Naive B cell (primary cell): ENCODE measurements at regions not wholly inside any gene's neighbourhood (a gene's known extent, or its start where the extent isn't known, plus 50 kb on each side); places are given as distances from the start of the nearest gene placed in this dataset.
A peak's percentile ranks its signal among the peaks of the same experiment; 100 is the strongest.
"Not testable (repeated sequence)": the region's sequence is repeated elsewhere in the genome, so short reads cannot be mapped to it uniquely, and the experiment has no call there.

Experiments used
- ATAC-seq, 2 donors: fragments of 150-1000 bp; cut with Tn5 transposase; 2 replicates each; pipeline ENCODE4 v1.10.0; 2021; ENCODE audit warnings: low read depth in 2 of 2, mild to moderate bottlenecking in 2 of 2, moderate library complexity in 2 of 2
- DNase-seq: peaks from one replicate; pipeline ENCODE4 v3.0.0; 2022
- H3K27ac Mint-ChIP-seq, 6 donors: one replicate each; pipeline ENCODE4 v1.8.0; 2020 to 2022; ENCODE audit warnings: mild to moderate bottlenecking in 6 of 6, mixed read lengths in 6 of 6, moderate library complexity in 5 of 6, inconsistent platforms in 2 of 6
- H3K27me3 Mint-ChIP-seq, 3 donors: one replicate each; pipeline ENCODE4 v1.8.0; 2021 to 2022; ENCODE audit warnings: mixed read lengths in 3 of 3, mild to moderate bottlenecking in 1 of 3
- H3K36me3 Mint-ChIP-seq, 2 donors: one replicate each; pipeline ENCODE4 v1.8.0; 2020 to 2022; ENCODE audit warnings: mixed read lengths in 2 of 2, inconsistent platforms in 1 of 2, mild to moderate bottlenecking in 1 of 2
- H3K4me1 Mint-ChIP-seq, 3 donors: one replicate each; pipeline ENCODE4 v1.8.0; 2020 to 2022; ENCODE audit warnings: mixed read lengths in 3 of 3, inconsistent platforms in 1 of 3, mild to moderate bottlenecking in 1 of 3, moderate library complexity in 1 of 3
- H3K4me3 Mint-ChIP-seq, 8 donors: one replicate each; pipeline ENCODE4 v1.8.0; 2020 to 2022; ENCODE audit warnings: mild to moderate bottlenecking in 8 of 8, mixed read lengths in 8 of 8, moderate library complexity in 8 of 8, inconsistent platforms in 2 of 8
- H3K9me3 Mint-ChIP-seq, 7 donors: one replicate each; pipeline ENCODE4 v1.8.0; 2020 to 2022; ENCODE audit warnings: mixed read lengths in 7 of 7, mild to moderate bottlenecking in 5 of 7, inconsistent platforms in 2 of 7, moderate library complexity in 1 of 7

GRCh38 chr18:39326772-39327171 is 1761.2 kb upstream of the CELF4 start:
- DNase-seq (no peak), ATAC-seq (no peak)
- no peaks in the 10 kb centered on the region for H3K36me3 Mint-ChIP-seq
- no peak overlapping the region for H3K4me3 Mint-ChIP-seq
- H3K4me1 Mint-ChIP-seq, result no peaks in the 10 kb centered on the region
- H3K9me3 Mint-ChIP-seq, result peaks cover 0 to 2% (median 0%) of the 10 kb centered on the region in 7 donors
- no peak overlapping the region for H3K27ac Mint-ChIP-seq
- H3K27me3 Mint-ChIP-seq, result no peaks in the 10 kb centered on the region

GRCh38 chr18:39325973-39326372 is 1760.4 kb upstream of the CELF4 start:
- Mint-ChIP-seq H3K36me3 (no peaks in the 10 kb centered on the region), H3K4me1 (no peaks in the 10 kb centered on the region), H3K27me3 (no peaks in the 10 kb centered on the region), H3K4me3 (no peak overlapping the region), H3K9me3 (peaks cover 0 to 2% (median 0%) of the 10 kb centered on the region in 7 donors), H3K27ac (no peak overlapping the region)
- no peak for ATAC-seq
- DNase-seq, result no peak

- DNase-seq, result no peak
- Mint-ChIP-seq H3K36me3 (no peaks in the 10 kb centered on the region), H3K4me3 (no peak overlapping the region), H3K9me3 (no peaks in the 10 kb centered on the region), H3K27ac (no peak overlapping the region), H3K4me1 (no peaks in the 10 kb centered on the region), H3K27me3 (no peaks in the 10 kb centered on the region)
- ATAC-seq, result no peak
These were observed 1753.5 kb upstream of the CELF4 start for GRCh38 chr18:39319141-39319540.

DNA sequence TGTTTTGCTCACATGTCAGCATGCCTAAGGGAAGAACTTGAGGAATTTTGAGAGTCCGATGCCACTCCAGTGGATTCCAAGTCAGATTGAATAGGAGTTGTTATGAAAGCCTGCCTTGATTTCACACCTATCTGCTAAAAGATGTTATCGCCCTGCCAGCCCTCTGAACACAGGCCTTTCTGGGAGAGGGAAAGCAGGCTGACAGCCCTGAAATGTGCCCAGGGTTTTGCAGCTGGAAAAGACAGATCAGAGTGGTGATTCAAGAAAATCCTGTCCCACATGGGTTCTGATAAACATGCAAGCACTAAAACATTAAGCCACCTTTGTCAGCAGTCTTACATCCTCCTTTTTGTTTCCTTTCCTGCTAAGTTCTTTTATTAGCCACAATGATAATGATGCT is 1752.9 kb upstream of the CELF4 start:
- Mint-ChIP-seq H3K27ac (no peak overlapping the region), H3K4me1 (no peaks in the 10 kb centered on the region), H3K27me3 (no peaks in the 10 kb centered on the region), H3K4me3 (no peak overlapping the region), H3K9me3 (no peaks in the 10 kb centered on the region), H3K36me3 (no peaks in the 10 kb centered on the region)
- DNase-seq (no peak), ATAC-seq (no peak)

- ATAC-seq (peak in 1 of 2 donors; percentile 25), DNase-seq (no peak)
- Mint-ChIP-seq H3K4me1 (no peaks in the 10 kb centered on the region), H3K4me3 (no peak overlapping the region), H3K27ac (no peak overlapping the region), H3K9me3 (no peaks in the 10 kb centered on the region), H3K27me3 (no peaks in the 10 kb centered on the region), H3K36me3 (no peaks in the 10 kb centered on the region)
These were observed 1752.4 kb upstream of the CELF4 start for GRCh38 chr18:39318008-39318407.

DNA sequence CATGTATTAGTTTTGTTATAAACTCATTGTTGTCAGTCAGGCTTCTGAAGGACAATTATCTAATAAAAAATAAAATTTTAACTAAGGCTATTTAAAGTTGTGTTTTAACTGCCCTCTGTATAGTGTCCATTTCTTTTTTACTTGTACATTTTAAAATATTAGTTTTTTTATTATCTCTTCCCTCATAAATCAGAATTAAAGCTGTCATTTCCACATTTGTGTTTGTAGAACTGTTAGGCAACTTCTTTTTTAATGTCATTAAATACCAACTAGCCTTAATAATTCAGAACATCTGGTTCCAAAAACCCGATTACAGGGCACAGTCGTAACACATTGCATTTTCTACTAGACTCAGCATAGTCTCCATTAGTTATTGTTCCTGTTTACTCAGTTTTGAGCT is 1749.0 kb upstream of the CELF4 start:
- H3K4me1 Mint-ChIP-seq, result no peaks in the 10 kb centered on the region

DNA sequence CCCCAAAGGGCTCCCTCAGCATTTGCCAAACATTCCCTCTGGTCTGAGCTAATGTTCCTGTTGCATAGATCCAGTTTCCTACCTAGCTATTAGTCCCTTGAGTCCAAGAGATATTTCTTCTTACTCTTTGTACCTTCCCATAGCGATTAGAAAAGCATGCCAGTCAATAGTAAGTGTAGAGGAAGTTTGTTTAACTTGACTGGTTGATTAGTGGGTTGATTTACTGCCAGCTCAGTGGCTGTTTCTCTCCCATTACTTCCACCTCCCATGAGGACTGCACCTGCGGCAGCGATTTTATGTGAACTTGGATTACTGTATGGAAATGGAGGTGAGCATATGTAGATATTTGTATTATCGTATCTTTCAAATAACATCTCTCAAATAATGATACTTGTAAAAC is 1748.4 kb upstream of the CELF4 start:
- Mint-ChIP-seq H3K9me3 (peaks cover 0 to 9% (median 0%) of the 10 kb centered on the region in 7 donors), H3K27me3 (no peaks in the 10 kb centered on the region), H3K36me3 (no peaks in the 10 kb centered on the region), H3K4me3 (no peak overlapping the region), H3K4me1 (no peaks in the 10 kb centered on the region), H3K27ac (no peak overlapping the region)
- no peak for ATAC-seq
- no peak for DNase-seq

More for the DNA sequence above, 1749.0 kb upstream of the CELF4 start:
- DNase-seq, result no peak
- Mint-ChIP-seq H3K27me3 (no peaks in the 10 kb centered on the region), H3K4me3 (no peak overlapping the region), H3K27ac (no peak overlapping the region), H3K36me3 (no peaks in the 10 kb centered on the region), H3K9me3 (peaks cover 0 to 9% (median 0%) of the 10 kb centered on the region in 7 donors)
- no peak for ATAC-seq

GRCh38 chr18:39311111-39311712 is 1745.6 kb upstream of the CELF4 start:
- H3K36me3 Mint-ChIP-seq, result no peaks in the 10 kb centered on the region
- no peak for DNase-seq
- ATAC-seq, result no peak
- no peaks in the 10 kb centered on the region for H3K4me1 Mint-ChIP-seq
- no peak overlapping the region for H3K27ac Mint-ChIP-seq
- H3K9me3 Mint-ChIP-seq, result peaks cover 0 to 9% (median 0%) of the 10 kb centered on the region in 7 donors
- H3K27me3 Mint-ChIP-seq, result no peaks in the 10 kb centered on the region
- H3K4me3 Mint-ChIP-seq, result no peak overlapping the region

DNA sequence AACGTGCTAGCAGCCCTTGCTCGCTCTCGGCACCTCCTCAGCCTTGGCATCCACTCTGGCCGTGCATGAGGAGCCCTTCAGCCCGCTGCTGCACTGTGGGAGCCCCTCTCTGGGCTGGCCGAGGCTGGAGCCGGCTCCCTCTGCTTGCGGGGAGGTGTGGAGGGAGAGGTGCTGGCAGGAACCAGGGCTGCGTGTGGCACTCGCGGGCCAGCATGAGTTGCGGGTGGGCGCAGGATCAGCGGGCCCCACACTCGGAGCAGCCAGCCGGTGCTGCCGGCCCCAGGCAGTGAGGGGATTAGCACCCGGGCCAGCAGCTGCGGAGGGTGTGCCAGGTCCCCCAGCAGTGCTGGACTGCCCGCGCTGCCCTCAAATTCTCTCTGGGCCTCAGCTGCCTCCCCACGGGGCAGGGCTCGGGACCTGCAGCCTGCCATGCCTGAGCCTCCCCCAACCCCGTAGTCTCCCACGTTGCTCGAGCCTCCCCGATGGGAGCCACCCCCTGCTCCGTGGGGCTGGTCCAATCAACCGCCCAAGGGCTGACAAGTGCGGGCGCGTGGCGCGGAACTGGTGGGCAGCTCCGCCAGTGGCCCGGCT is 1743.4 kb upstream of the CELF4 start:
- not testable (repeated sequence) for H3K36me3 Mint-ChIP-seq, H3K27me3 Mint-ChIP-seq, H3K4me1 Mint-ChIP-seq, ATAC-seq, DNase-seq, H3K27ac Mint-ChIP-seq, H3K4me3 Mint-ChIP-seq, H3K9me3 Mint-ChIP-seq

DNA sequence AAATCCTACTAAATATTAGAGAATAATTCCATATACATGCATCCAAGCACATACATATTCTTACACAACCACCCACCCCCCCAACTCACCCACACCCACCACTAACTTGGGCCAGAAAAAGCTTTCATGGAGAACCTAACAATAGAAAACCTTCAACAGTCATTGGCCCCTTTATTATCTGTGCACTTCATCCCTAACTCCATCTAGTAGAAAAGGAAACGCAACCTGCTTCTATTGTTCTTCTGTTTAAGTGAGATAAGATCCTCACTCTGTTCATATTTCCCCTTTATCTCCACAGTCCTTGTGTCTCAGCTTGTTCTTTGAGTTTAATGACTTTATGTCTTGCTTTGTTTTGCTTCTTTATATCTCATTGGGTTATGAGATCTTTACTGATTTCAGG is 1740.2 kb upstream of the CELF4 start:
- H3K27me3 Mint-ChIP-seq, result no peaks in the 10 kb centered on the region
- DNase-seq (no peak), ATAC-seq (no peak)
- peaks cover 0 to 5% (median 0%) of the 10 kb centered on the region in 7 donors for H3K9me3 Mint-ChIP-seq
- no peaks in the 10 kb centered on the region for H3K4me1 Mint-ChIP-seq
- H3K27ac Mint-ChIP-seq, result no peak overlapping the region
- H3K36me3 Mint-ChIP-seq, result no peaks in the 10 kb centered on the region
- no peak overlapping the region for H3K4me3 Mint-ChIP-seq

DNA sequence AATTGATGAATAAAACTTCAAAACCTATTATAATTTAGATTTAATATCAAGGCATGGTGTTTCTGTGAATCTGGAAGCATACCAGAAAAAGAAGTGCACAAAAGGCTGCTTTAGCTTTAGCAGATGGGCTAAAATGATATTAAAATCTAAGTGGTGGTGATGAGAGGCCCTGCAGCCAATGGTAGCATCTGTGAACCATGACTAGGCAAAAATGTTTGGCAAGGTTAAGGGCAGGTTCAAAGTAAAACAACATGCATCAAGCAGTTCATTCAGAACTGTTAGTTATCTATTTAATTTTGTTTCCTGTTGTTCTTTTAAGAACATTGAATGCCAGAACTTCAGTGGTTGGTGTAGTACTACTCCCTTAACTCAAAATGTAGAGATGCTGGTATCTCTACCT is 1736.9 kb upstream of the CELF4 start:
- peaks cover 0 to 2% (median 0%) of the 10 kb centered on the region in 7 donors for H3K9me3 Mint-ChIP-seq
- no peaks in the 10 kb centered on the region for H3K4me1 Mint-ChIP-seq
- DNase-seq, result no peak
- no peaks in the 10 kb centered on the region for H3K36me3 Mint-ChIP-seq
- no peak overlapping the region for H3K4me3 Mint-ChIP-seq
- no peaks in the 10 kb centered on the region for H3K27me3 Mint-ChIP-seq
- H3K27ac Mint-ChIP-seq, result no peak overlapping the region
- ATAC-seq, result no peak

GRCh38 chr18:39299152-39299551 is 1733.6 kb upstream of the CELF4 start:
- Mint-ChIP-seq H3K27ac (no peak overlapping the region), H3K4me3 (no peak overlapping the region), H3K9me3 (peaks cover 0 to 3% (median 0%) of the 10 kb centered on the region in 7 donors), H3K36me3 (no peaks in the 10 kb centered on the region), H3K4me1 (no peaks in the 10 kb centered on the region), H3K27me3 (no peaks in the 10 kb centered on the region)
- DNase-seq, result no peak
- no peak for ATAC-seq

GRCh38 chr18:39297225-39297624 is 1731.6 kb upstream of the CELF4 start:
- H3K4me1 Mint-ChIP-seq, result no peaks in the 10 kb centered on the region
- H3K27ac Mint-ChIP-seq, result no peak overlapping the region
- no peak overlapping the region for H3K4me3 Mint-ChIP-seq
- H3K27me3 Mint-ChIP-seq, result no peaks in the 10 kb centered on the region
- no peak for DNase-seq
- H3K36me3 Mint-ChIP-seq, result no peaks in the 10 kb centered on the region
- H3K9me3 Mint-ChIP-seq, result peaks cover 0 to 3% (median 0%) of the 10 kb centered on the region in 7 donors
- ATAC-seq, result no peak

- Mint-ChIP-seq H3K9me3 (peaks cover 0 to 3% (median 0%) of the 10 kb centered on the region in 7 donors), H3K27ac (no peak overlapping the region), H3K4me1 (no peaks in the 10 kb centered on the region), H3K27me3 (no peaks in the 10 kb centered on the region), H3K4me3 (no peak overlapping the region), H3K36me3 (no peaks in the 10 kb centered on the region)
- ATAC-seq (no peak), DNase-seq (no peak)
These were observed 1730.8 kb upstream of the CELF4 start for GRCh38 chr18:39296293-39296888.
